ENCODE measurements at regions not wholly inside any gene's neighbourhood (a gene's known extent, or its start where the extent isn't known, plus 50 kb on each side); places are given as distances from the start of the nearest gene placed in this dataset.

DNA sequence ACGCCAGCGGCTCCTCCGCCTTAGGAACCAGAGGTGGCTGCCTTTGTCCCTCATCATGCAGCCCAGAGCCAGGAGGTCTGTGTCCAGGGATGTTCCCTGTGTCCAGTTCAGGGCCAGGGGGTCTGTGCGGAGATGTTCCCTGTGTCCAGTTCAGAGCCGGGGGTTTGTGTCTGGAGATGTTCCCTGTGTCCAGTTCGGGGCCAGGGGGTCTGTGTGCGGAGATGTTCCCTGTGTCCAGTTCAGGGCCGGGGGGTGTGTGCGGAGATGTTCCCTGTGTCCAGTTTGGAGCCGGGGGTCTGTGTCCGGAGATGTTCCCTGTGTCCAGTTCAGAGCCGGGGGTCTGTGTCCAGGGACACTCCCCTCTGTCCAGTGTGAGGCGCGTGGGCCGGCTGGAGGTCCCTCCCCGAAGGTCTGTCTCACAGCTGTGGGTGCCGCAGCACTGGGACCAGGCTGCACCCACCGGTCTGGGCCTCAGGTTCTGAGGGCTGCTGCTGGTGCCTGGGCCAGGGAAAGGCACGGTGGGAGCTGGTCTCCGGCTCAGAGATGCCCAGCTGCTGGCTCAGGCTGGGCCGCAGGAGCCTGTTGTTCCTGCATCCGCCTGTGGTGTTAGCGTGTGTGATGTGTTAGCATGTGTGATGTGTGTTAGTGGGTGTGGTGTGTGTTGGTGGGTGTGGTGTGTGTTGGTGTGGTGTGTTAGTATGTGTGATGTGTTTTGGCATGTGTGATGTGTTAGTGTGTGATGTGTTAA, 67.9 kb upstream of the CFAP46 start:
- Mint-ChIP-seq H3K9me3 (no peaks in the 10 kb centered on the region), H3K4me3 (no peak overlapping the region), H3K27me3 (ENCODE audit: low read depth) (no peaks in the 10 kb centered on the region), H3K36me3 (no peaks in the 10 kb centered on the region), H3K4me1 (no peaks in the 10 kb centered on the region), H3K27ac (no peak overlapping the region)
- ATAC-seq (no peak), DNase-seq (ENCODE audit: low spot score) (no peak)
- ChIA-PET CTCF (no interaction called here), POLR2A (no interaction called here)
- TF ChIP-seq NR2C2 (CRISPR knock-in tag; IDR thresholded peaks at IDR 0.05) (no peak), ZNF416 (CRISPR knock-in tag; IDR thresholded peaks at IDR 0.05) (no peak), GRHL2 (CRISPR knock-in tag; IDR thresholded peaks at IDR 0.05; ENCODE audit: insufficient replicate concordance, severe bottlenecking) (no peak), ELF4 (CRISPR knock-in tag; IDR thresholded peaks at IDR 0.05; ENCODE audit: low read depth) (no peak), E2F4 (CRISPR knock-in tag; IDR thresholded peaks at IDR 0.05; ENCODE audit: borderline replicate concordance, low read depth) (no peak)

- ChIA-PET CTCF (no interaction called here), POLR2A (no interaction called here)
- Mint-ChIP-seq H3K4me3 (no peak overlapping the region), H3K27me3 (ENCODE audit: low read depth) (no peaks in the 10 kb centered on the region), H3K4me1 (no peaks in the 10 kb centered on the region), H3K36me3 (no peaks in the 10 kb centered on the region), H3K9me3 (no peaks in the 10 kb centered on the region), H3K27ac (no peak overlapping the region)
- DNase-seq (ENCODE audit: low spot score) (no peak), ATAC-seq (no peak)
- TF ChIP-seq SMAD3 (CRISPR knock-in tag; IDR thresholded peaks at IDR 0.05; ENCODE audit: borderline replicate concordance) (no peak), FOXK1 (CRISPR knock-in tag; IDR thresholded peaks at IDR 0.05) (no peak), ATF1 (CRISPR knock-in tag; IDR thresholded peaks at IDR 0.05) (no peak), IRF2 (CRISPR knock-in tag; IDR thresholded peaks at IDR 0.05; ENCODE audit: borderline replicate concordance, low read depth) (no peak), ZNF532 (CRISPR knock-in tag; IDR thresholded peaks at IDR 0.05; ENCODE audit: borderline replicate concordance) (no peak), RELA (CRISPR knock-in tag; IDR thresholded peaks at IDR 0.05; ENCODE audit: borderline replicate concordance) (no peak), GABPB1 (CRISPR knock-in tag; IDR thresholded peaks at IDR 0.05) (no peak), TEAD4 (CRISPR knock-in tag; IDR thresholded peaks at IDR 0.05) (no peak), NFE2L1 (CRISPR knock-in tag; IDR thresholded peaks at IDR 0.05) (no peak)
- TF ChIP-seq, protein P1, sequence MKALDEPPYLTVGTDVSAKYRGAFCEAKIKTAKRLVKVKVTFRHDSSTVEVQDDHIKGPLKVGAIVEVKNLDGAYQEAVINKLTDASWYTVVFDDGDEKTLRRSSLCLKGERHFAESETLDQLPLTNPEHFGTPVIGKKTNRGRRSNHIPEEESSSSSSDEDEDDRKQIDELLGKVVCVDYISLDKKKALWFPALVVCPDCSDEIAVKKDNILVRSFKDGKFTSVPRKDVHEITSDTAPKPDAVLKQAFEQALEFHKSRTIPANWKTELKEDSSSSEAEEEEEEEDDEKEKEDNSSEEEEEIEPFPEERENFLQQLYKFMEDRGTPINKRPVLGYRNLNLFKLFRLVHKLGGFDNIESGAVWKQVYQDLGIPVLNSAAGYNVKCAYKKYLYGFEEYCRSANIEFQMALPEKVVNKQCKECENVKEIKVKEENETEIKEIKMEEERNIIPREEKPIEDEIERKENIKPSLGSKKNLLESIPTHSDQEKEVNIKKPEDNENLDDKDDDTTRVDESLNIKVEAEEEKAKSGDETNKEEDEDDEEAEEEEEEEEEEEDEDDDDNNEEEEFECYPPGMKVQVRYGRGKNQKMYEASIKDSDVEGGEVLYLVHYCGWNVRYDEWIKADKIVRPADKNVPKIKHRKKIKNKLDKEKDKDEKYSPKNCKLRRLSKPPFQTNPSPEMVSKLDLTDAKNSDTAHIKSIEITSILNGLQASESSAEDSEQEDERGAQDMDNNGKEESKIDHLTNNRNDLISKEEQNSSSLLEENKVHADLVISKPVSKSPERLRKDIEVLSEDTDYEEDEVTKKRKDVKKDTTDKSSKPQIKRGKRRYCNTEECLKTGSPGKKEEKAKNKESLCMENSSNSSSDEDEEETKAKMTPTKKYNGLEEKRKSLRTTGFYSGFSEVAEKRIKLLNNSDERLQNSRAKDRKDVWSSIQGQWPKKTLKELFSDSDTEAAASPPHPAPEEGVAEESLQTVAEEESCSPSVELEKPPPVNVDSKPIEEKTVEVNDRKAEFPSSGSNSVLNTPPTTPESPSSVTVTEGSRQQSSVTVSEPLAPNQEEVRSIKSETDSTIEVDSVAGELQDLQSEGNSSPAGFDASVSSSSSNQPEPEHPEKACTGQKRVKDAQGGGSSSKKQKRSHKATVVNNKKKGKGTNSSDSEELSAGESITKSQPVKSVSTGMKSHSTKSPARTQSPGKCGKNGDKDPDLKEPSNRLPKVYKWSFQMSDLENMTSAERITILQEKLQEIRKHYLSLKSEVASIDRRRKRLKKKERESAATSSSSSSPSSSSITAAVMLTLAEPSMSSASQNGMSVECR (CRISPR knock-in tag; IDR thresholded peaks at IDR 0.05; ENCODE audit: borderline replicate concordance) = no peak
- TF ChIP-seq, protein P2, sequence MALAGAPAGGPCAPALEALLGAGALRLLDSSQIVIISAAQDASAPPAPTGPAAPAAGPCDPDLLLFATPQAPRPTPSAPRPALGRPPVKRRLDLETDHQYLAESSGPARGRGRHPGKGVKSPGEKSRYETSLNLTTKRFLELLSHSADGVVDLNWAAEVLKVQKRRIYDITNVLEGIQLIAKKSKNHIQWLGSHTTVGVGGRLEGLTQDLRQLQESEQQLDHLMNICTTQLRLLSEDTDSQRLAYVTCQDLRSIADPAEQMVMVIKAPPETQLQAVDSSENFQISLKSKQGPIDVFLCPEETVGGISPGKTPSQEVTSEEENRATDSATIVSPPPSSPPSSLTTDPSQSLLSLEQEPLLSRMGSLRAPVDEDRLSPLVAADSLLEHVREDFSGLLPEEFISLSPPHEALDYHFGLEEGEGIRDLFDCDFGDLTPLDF (CRISPR knock-in tag; IDR thresholded peaks at IDR 0.05) = no peak
- TF ChIP-seq, protein P3, sequence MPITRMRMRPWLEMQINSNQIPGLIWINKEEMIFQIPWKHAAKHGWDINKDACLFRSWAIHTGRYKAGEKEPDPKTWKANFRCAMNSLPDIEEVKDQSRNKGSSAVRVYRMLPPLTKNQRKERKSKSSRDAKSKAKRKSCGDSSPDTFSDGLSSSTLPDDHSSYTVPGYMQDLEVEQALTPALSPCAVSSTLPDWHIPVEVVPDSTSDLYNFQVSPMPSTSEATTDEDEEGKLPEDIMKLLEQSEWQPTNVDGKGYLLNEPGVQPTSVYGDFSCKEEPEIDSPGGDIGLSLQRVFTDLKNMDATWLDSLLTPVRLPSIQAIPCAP (CRISPR knock-in tag; IDR thresholded peaks at IDR 0.05) = no peak
Observed at GRCh38 chr10:133009218-133009950, 67.0 kb upstream of the CFAP46 start.

All from WTC11 (cell line).